SHP77 treated with DMSO at 0.1 percent for 48 hours (cell line): ENCODE measurements at regions not wholly inside any gene's neighbourhood (a gene's known extent, or its start where the extent isn't known, plus 50 kb on each side); places are given as distances from the start of the nearest gene placed in this dataset.

Source experiments
- DNase-seq: peaks from one replicate; lab custom pipeline; 2025; lab: John Stamatoyannopoulos, UW

DNA sequence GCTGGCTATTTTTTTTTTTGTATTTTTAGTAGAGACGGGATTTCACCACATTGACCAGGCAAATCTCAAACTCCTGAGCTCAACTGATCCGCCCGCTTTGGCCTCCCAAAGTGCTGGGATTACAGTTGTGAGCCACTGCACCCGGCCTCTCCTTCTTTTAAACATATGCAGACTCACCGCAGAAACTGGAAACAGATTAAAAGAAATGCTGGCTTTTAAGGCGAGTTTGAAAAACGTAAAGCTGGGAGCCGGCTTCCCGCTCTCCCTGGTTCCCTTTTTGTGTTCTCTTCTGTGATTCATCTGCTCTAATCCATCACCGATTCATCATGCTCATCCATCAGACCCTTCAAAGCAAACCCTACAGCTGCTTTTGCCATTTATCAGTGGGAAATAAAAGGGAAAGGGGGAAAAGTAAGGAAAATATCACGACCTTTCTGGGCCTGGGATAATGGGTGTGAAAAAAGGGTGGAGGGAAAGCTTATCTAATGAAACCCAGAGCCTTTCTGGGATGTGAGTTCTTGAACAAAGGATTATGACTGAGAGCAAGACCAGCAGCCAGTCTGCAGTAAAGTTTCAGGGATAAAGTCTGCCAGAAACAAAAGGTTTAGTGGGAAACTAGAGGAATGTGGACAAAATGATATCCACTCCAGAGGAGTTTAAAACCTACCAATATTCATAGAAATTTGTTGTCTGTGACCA lies 92.3 kb upstream of the LRIG1 start:
- DNase-seq, result no peak

DNA sequence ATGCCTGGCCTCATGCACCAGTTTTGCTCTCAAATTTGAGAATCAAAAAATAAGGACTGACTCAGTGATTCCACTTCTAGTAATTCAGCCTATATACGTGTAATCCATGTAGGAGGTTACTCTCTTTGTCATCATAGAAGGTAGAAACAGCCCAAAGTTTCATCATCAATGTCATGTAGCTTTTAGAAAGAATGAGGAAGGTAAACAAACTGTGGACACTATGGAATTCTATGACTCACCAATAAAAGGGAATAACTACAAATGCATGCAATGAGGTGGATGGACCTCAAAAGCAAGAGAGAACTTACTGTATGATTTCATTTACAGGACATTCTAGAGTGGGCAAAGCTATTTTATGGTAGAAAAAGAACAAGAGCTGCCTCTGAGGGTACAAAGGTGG lies 93.2 kb upstream of the LRIG1 start:
- no peak for DNase-seq

DNA sequence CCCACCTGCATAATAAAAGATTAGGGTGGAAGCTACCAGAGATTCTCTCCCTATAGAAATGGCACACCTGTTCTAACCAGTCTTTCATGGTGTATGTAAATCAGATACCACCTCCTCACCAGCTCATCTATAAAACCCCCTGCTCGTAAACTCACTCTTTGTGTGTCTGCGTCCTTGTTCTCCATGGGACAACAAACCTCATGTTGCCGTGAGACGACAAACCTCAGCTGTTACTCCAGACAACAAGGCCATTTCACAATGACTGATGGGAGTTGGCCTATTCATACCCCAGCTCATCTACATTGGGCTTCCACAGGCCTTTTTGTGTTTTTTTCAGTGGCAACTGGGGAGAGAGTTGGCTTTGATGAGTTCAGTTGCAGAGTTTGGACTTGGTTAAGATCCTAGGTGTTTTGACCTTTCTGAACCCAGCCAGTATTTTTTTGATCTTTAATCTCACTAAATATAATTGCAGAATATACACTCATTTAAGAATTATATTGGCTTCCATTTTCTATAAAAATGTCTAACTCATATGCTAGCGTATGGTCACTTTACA lies 96.6 kb upstream of the LRIG1 start:
- no peak for DNase-seq

DNA sequence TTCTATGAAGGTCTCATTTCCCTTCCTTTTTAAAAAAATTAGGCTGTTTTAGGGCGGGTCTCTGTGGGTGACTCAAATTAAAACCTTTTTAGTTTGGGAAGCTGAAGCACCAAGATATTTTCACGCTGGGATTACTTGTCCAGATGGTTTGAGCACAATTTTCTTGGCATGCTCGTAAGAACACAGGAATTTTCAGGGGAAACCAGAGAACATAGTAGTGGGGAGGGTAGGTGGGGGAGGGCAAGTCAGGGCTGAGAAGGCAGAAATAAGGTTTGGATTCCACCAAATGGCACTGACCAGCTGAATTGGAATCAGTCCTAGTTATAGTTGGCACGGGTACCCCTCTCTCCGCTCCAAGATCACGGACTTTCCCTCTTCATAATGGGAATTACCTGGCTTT lies 97.3 kb upstream of the LRIG1 start:
- DNase-seq, result no peak

DNA sequence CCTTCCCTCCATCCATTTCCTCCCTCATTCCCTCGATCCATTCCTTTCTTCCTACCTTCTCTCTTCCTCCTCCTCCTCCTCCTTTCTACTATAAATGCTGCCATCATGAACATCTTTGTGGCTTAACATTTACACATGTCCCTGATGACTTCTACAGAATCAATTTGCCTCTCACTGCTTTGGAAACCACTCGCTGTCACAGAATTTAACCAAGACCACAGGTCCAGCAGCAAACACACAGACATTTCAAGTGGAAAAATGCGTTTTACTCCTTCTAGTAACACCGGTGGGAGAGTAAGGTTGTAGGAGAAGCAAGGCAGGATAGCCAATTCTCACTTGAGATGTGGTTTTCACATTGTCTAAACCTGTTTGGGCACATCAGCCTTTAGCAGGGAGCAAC lies 101.4 kb upstream of the LRIG1 start:
- no peak for DNase-seq

DNA sequence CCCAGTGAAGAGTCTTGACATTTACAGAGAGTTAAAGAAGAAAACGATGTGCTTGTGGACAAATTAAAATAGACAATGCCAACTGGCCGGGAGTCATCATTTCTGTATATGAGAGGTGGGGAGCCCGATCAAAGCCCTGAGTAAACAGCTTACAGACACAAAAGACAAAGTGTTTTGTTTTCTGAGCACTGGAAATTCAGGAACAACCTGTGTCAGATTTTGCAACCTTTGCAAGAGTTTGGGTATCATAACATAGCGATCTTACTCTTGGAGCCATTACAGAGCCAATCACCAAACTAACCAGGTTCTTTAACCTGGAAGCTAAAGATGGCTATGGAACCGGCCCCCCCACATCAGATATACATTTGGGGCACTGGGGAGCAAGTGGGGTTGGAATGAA lies 101.9 kb upstream of the LRIG1 start:
- DNase-seq, result no peak

DNA sequence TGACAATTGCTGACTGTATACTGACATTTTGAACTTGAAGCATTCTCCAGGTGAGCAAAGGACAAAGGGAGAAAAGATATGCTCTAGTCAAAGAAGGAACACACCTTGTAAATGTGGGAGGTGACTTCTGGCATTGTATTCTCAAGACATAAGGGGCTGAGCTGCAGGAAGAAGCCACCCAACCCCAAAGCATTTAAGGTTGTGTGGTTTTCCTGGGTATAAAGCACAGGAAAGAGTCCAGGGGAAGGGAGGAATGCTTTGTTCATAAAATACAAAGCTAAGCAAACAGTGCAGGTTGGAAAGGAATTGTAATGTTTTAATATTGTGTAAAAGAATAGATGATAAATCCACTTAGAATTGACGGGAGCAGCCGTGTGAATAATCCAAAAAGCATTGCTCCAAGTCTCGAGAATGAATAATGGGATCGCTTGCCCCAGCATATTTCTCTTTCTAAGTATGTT lies 102.4 kb upstream of the LRIG1 start:
- no peak for DNase-seq

DNA sequence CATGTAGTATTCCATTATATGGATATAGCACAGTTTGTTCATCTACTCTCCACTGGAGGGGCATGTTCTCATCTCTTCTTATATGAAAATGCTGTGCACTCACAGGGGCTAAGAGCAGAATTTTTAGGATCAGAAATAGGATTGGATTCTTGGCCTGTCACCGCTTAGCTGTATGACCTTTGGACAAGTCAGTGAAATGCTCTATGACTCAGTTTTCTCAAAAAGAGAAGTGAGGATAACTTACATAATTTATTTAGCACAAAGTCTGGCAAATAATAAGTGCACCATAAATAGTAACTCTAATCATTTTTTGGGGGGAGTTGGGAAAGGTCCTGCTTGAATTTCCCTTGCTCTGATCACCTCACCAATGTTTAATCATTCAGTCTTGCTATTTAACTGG lies 103.7 kb upstream of the LRIG1 start:
- no peak for DNase-seq

DNA sequence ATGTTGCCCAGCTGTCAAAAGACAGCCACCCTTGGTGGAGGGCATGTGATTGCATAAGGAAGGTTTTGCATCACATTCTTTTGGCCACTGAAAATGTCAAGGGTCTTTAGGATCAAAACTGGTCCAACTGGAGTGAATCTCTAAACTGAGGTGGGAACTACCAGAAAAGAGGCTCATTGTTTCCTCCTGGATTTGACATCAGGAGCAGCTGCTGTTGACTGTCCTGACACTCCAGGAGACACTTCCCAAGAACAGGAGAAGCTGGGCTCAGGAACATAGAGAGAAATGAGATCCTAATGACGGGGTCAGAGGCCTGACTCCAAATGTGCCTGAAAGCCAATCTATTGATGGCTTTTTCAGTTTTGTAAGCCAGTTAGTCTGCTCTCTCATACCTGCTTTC lies 105.3 kb upstream of the LRIG1 start:
- no peak for DNase-seq

DNA sequence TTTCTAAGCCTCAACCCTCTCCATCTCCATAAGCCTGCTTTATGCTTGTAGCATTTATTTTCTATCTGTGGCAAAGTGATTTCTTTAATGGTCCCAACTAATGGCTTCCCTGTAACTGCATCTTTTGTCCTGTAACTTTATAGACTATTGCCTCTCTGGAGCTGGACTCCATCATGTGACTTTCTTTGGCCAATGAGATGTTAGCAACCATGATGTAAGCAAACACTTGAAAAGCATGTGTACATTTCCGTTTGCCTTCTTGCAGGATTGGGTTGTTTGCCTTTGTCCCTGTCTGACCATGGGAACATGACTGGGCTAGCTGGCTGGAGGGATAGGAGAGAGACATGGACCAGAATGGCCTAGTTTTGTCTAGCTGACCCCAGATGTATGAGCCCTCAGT lies 106.0 kb upstream of the LRIG1 start:
- DNase-seq, result peak; percentile 77

DNA sequence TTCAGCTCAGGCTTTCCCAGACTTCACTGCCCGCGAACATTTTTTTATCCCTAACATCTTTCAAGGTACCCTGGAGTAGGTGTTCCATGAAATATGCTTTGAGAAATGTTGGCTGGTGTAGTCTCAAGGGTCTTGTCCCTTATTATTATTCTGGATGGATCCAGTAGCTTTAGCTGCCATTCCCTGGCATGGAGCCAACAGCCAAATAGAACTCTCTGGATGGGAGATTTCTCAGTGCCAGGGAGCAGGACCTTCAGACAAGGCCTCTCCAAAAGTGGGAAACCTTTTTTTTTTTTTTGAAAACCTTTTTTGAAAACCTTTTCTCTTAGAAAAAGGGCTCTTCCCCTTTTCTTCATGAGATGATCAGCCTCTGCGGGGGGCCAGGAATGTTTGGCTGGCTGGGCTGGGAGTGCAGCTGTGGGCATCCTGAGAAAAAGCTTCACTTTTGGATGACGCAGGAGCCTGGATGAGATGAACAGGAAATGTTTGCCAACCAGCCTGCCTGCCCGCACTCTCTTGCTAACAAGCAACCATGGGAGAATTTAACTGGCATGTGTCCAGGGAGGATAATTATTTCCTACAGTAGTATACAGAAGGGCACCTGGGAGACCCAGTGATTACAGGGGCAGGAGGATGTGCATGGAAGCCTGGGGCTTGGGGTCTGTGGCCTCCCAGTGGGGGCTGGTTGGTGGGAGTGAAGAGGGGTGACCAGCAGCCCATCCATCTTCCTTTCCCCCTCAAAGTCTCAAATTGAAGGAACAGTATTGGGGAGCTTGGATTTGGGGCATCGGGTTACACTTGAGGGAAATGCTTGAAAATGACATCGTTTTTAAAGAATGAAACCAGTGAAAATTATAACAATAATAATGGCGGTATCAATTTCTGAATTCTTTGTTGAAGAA lies 109.1 kb upstream of the LRIG1 start:
- DNase-seq, result peak; percentile 98

DNA sequence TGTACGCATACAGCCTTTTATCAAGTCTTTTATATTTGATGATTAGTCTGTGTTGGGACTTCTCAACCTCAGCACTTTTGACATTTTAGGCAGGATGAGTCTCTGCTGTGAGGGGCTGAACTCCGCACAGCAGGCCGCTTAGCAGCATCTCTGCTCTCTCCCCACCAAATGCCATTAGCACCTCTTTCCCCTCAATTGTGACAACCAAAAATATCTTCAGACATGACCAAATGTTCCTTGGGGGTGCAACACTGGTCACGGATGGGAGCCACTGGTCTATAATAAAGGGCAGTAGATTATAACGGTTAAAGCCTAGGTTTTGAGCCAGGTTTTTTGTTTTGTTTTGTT lies 109.7 kb upstream of the LRIG1 start:
- no peak for DNase-seq

DNA sequence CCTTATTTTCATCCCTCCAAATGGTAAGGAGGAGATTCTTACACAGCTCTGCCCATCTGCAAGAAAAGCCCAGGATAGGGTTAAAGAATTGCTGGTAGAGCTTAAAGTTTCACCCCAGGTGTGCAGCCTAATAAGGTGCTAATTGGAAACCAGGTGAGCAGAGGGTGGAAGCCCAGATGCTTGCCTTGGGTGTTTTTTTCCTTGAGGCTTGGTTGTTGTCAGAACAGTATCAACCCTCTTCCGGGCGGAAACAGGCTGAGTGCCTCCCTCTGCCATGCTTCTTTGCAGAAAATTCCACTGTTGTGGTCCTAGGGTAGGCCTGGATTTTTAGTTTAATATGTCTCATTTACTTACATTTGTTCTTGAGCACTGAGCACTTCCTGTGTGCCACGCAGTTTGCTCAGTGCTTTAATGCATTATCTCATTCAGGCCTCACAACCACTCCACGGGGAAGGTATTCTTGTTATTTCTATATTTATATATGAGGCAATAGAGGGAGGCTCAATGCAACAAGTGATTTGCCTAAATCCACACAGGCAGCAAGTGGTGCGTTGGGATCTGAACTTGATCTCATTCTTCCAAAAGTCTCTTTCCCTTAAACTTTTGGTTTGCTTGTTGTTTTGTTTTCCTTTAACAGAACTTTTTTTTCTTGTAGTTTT lies 115.0 kb upstream of the LRIG1 start:
- no peak for DNase-seq

DNA sequence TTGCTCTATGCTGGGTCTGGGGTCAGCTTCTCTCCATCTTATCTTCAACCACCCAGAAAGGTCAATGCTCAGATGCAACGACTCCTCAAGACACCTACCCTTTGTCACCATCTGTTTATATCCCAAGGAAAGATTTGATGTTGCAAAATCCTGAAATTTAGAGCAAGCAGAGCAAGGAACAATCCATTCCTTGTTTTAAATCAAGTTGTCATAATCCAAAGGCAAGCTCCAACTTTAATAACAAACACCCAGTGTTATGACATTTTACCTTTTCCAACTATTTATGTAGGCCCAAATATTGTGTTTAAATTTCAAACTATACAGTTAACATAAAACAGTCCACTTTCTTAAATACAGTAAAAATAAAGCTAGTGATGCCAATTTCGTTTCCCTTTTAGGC lies 116.5 kb upstream of the LRIG1 start:
- no peak for DNase-seq

DNA sequence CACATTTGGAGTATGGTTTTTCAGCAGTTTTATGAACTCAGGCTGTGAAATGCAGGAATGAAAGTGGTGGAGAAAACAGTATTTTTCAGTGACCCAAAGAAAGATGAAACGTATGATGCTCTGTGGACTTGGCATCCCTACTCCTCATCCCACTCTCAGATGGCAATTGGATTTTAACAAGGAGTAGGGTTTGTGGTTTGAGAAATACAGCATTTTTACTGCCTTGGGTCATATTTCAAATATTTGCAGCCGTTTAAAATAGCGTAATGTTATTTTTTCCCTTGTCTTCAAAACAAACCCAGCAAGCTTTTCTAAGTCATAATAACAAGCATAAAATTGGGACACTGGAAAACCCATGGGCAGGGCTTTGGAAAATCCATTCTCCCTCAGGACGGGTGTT lies 117.2 kb upstream of the LRIG1 start:
- DNase-seq, result no peak

DNA sequence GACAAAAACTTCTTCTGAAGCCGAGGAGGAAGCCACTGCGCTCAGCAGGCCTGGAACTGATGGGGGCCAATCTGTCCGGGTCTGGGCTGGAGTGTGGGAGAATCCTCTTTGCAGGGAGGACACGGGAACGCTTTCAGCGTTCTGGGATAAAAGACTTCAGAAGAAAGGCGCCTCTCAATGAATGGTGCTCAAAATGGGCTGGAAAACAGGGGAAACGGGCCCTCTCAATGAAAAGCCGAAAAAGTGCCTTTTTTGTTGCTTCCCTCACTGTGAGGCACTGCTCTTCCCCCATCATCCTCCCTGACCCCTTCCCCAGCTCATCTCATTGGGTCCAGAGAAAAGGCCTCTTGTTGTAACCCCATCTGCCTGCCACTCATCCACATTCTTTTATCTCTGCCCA lies 119.5 kb upstream of the LRIG1 start:
- DNase-seq, result no peak

DNA sequence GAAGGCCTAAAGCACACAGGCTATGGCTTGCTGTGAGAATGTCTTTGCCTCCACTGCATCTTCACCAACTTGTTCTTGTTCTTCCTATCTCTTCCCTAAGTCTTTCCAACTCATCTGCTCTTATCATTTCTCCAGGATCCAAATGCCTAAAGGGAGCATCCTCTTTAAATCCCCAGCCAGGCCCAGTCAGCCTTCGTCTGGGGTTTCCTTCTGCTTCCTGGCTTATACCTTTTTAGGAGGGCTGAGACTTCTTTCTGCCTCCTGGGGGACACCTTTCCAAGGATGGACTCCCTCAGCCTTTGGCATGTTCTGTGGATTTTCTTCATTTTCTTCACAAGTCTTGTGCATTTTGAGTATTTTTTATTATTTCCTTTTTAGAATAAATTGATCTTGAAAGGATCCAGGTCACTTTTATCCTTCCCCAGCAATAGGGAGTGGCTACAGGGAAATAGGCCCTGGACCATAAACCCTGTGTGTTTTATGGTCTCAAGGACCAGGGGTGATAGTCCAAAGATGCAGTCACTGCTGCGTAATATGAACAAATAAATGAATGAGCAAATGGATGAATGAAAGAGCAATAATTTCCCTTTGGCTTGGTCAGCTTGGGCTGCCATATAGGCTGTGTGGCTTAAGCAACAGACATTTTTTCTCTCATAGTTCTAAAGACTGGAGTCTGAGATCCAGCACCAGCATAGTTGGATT lies 122.1 kb upstream of the LRIG1 start:
- no peak for DNase-seq

DNA sequence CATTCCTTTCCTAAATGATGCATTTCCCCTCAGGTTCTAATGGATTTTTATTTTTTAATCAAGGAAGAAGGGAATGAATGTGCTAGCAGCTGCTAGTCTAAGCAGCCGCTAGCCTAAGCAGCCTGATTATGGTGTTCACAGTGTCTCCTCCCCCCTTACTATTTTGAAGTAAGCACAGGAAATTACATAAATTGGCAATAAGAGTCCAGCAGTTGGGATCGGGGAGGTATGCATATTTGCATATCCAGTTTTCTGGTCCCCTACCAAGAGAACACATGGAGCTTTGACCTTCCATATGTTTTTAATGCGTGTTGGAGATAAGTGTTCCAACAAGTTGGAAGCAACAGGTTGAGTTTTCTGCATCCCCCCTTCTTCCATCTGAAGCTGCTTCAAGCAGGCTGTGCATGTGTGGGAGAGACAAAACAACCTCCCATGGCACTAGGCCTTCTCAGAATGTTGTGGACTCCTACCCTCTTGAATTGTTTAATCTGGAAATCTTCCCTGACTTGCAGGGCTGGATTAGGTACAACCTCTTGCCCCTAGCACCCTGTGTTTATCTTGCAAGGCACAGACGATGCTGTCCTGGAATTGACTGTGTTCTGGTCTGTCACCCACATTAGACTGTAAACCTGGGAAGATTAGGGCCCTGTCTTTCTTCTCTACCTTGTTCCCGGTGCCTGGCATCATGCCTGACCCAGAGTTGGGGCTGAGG lies 124.8 kb upstream of the LRIG1 start:
- no peak for DNase-seq

DNA sequence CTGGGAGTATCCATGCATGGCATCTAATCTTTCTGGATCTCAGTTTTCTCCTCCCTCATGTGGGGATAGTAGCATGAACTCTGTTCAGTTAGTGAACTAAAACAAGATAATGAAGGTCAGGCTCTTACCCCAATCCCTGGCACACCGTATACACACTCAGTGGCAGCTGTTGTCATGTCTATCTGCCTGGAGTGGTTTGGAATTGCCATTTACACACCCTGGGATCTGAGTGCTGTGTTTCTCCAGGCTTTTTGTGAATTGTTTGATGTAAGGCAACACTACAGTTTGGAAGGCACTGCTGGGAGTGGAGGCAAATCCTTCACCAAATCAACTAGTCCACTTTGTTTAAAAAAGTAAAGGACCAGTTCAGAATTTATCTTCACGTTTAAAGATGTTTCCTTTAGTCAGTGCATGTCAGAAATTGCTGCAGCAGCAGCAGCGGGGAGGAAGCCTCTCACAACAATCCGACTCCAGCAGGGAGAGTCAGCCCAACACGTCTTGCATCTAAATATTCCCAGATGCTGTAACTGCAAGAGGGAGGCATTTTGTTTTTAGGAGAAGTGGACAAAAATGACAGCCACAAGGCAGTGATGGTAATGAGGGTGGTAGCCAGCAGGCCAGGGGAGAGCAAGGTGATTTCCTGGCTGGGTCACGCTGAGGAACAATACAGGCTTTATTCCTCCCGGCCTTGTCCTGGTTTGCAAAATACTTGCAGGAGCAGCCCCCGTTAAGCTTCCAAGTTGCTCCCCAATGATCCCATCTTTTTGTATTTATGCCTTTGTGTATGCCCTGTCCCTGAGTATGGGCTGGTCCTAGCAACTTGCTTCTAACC lies 128.5 kb upstream of the LRIG1 start:
- DNase-seq, result peak; percentile 9

DNA sequence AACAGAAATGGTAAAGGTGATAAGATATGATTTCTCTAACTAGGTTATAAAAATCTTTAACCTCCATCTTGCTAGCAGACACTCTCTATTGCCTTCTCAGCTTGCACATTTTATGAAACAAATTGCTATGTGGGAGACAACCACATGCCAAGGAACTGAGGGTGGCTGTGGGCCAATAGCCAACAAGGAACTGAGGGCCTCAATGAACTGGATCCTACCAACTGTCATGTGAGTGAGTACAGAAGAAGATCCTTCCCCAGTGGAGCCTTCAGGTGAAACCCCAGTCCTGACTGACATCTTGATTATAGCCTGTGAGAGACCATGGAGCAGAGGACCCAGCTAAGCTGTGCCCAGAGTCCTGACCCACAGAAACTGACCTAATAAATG lies 129.2 kb upstream of the LRIG1 start:
- DNase-seq, result no peak
